HEK293T (cell line): ENCODE measurements at regions not wholly inside any gene's neighbourhood (a gene's known extent, or its start where the extent isn't known, plus 50 kb on each side); places are given as distances from the start of the nearest gene placed in this dataset.

ENCODE experiments used
- BHLHE40 ChIP-seq: fragments of 450-650 bp; IDR thresholded peaks from 2 replicates; pipeline ENCODE4 v1.6.1; 2016; ENCODE audit warnings: mild to moderate bottlenecking, moderate library complexity, borderline replicate concordance
- ELF4 ChIP-seq: fragments of 450-650 bp; IDR thresholded peaks from 2 replicates; pipeline ENCODE4 v1.6.1; 2017; ENCODE audit warnings: antibody characterized with exemption
- FOXA1 ChIP-seq: fragments of 450-650 bp; IDR thresholded peaks from 2 replicates; pipeline ENCODE4 v1.6.1; 2016; ENCODE audit warnings: mild to moderate bottlenecking
- FOXK2 ChIP-seq: fragments of 450-650 bp; IDR thresholded peaks from 2 replicates; pipeline ENCODE4 v1.6.1; 2016; ENCODE audit warnings: mild to moderate bottlenecking
- FOXM1 ChIP-seq: fragments of 450-650 bp; IDR thresholded peaks from 2 replicates; pipeline ENCODE4 v1.6.1; 2017; ENCODE audit warnings: mild to moderate bottlenecking, borderline replicate concordance
- HDGF ChIP-seq: fragments of 450-650 bp; IDR thresholded peaks from 2 replicates; pipeline ENCODE4 v1.6.1; 2017; ENCODE audit warnings: antibody characterized with exemption, borderline replicate concordance
- LEF1 ChIP-seq: fragments of 450-650 bp; IDR thresholded peaks from 2 replicates; pipeline ENCODE4 v1.6.1; 2017; ENCODE audit warnings: mild to moderate bottlenecking, borderline replicate concordance
- SP1 ChIP-seq: fragments of 450-650 bp; IDR thresholded peaks from 2 replicates; pipeline ENCODE4 v1.6.1; 2017
- SUZ12 ChIP-seq: fragments of 450-650 bp; IDR thresholded peaks from 2 replicates; pipeline ENCODE4 v1.6.1; 2016; ENCODE audit warnings: mild to moderate bottlenecking
- TARDBP ChIP-seq: fragments of 450-650 bp; IDR thresholded peaks from 2 replicates; pipeline ENCODE4 v1.6.1; 2016
- TF ChIP-seq, protein P1 (sequence below): fragments of 450-650 bp; IDR thresholded peaks from 2 replicates; pipeline ENCODE4 v1.6.1; 2016

DNA sequence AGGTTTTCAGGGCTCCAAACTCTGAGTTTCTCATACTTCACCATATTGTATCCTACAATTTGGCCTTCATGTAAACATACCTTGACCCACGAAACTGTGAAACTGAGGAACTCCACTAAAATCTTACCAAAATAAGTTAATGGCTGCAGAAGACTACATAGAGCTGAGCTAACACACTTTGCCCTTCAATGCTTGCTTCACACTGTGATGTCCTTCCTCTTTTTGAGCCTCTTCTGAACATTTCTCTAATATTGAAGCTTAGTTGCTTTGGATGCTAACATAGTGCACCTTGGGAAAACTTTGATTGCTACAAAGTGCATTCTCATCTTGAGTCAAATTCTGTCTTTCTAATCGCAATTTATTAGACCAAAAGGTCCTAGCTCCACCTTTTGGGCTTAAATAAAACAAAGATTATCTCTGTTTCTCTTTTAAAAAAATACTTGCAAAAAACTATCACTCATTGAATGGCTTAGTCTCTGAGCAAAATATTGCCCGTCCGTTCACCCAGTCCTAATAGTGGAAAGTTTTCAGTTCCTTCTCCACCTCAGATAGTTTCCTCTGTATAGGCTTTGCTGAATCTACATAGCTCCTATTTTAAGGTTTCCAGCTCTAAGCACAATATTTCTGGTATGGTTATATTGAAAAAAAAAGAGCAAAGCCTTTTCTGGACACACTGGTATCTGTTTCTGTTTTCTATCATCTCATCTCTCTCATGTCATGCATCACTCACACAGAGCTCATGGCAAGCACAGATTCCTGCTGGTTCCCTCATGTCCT lies 494.6 kb downstream of the RFPL4B start:
- TF ChIP-seq FOXK2 (no peak), TARDBP (no peak), SP1 (no peak), FOXA1 (no peak), SUZ12 (no peak), ELF4 (no peak), BHLHE40 (no peak), FOXM1 (no peak), HDGF (no peak), LEF1 (no peak)
- TF ChIP-seq, protein P1, sequence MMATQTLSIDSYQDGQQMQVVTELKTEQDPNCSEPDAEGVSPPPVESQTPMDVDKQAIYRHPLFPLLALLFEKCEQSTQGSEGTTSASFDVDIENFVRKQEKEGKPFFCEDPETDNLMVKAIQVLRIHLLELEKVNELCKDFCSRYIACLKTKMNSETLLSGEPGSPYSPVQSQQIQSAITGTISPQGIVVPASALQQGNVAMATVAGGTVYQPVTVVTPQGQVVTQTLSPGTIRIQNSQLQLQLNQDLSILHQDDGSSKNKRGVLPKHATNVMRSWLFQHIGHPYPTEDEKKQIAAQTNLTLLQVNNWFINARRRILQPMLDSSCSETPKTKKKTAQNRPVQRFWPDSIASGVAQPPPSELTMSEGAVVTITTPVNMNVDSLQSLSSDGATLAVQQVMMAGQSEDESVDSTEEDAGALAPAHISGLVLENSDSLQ: no peak
